Esophagus muscularis mucosa (tissue), 4 donors: ENCODE measurements at regions not wholly inside any gene's neighbourhood (a gene's known extent, or its start where the extent isn't known, plus 50 kb on each side); places are given as distances from the start of the nearest gene placed in this dataset.
"Not testable (repeated sequence)": the region's sequence is repeated elsewhere in the genome, so short reads cannot be mapped to it uniquely, and the experiment has no call there.

Source experiments
- DNase-seq: peaks from one replicate; pipeline ENCODE4 v3.0.0-alpha.2; 2017; ENCODE audit errors: extremely low spot score
- H3K27ac ChIP-seq, 4 donors: fragments of 200-600 bp; sonication (generic); replicated peaks in 1 of 4; 1 replicate in 3 of 4; 2 replicates in 1 of 4; pipeline ENCODE4 v1.5.1; 2016 to 2019; ENCODE audit warnings: mild to moderate bottlenecking in 1 of 4
- H3K27me3 ChIP-seq, 4 donors: fragments of 200-600 bp; sonication (generic); one replicate each; pipeline versions ENCODE4 v1.5.1 to v1.6.0; 2016 to 2019
- H3K36me3 ChIP-seq, 4 donors: fragments of 200-600 bp; sonication (generic); one replicate each; pipeline ENCODE4 v1.5.1; 2016 to 2019
- H3K4me1 ChIP-seq, 4 donors: fragments of 200-600 bp; sonication (generic); one replicate each; pipeline ENCODE4 v1.5.1; 2016 to 2019
- H3K4me3 ChIP-seq, 4 donors: fragments of 200-600 bp; sonication (generic); 1 replicate in 2 of 4; 2 replicates in 2 of 4; pipeline ENCODE4 v1.5.1; 2016 to 2019; ENCODE audit warnings: mild to moderate bottlenecking in 4 of 4, moderate library complexity in 1 of 4
- H3K9me3 ChIP-seq, 4 donors: fragments of 200-600 bp; sonication (generic); 1 replicate in 3 of 4; 2 replicates in 1 of 4; pipeline ENCODE4 v1.5.1; 2016 to 2019
- EP300 ChIP-seq: sonication (generic); formaldehyde crosslinking; IDR thresholded peaks from one replicate; pipeline ENCODE4 v1.6.1; 2017; ENCODE audit warnings: antibody characterized with exemption
- POLR2A ChIP-seq: fragments of 450-650 bp; IDR thresholded peaks from one replicate; pipeline ENCODE4 v1.6.1; 2017; ENCODE audit warnings: antibody characterized with exemption, moderate library complexity, mild to moderate bottlenecking, low read depth
- POLR2AphosphoS5 ChIP-seq, 2 donors: sonication (generic); formaldehyde crosslinking; IDR thresholded peaks; one replicate each; pipeline ENCODE4 v1.6.1; 2017; ENCODE audit warnings: antibody characterized with exemption in 2 of 2
- WGBS: methylation state at CpG from one replicate; pipeline ENCODE4 v1.1.5; 2018; 5-methylcytosine and 5-hydroxymethylcytosine counted together
- intact Hi-C: fragments of 100-400 bp; cut with DNase I; formaldehyde crosslinking; loops from one replicate; pipeline ENCODE4 v1.15.1; 2023
- TF ChIP-seq, protein P1 (sequence below), 3 experiments: fragments of 200-600 bp in 2 of 3; fragments of 450-650 bp in 1 of 3; sonication (generic) in 2 of 3; IDR thresholded peaks; one replicate each; pipeline ENCODE4 v1.5.1; 2017 to 2019; ENCODE audit warnings: antibody characterized with exemption in 3 of 3, mild to moderate bottlenecking in 2 of 3, moderate library complexity in 1 of 3

- intact Hi-C loops: no loop called here
- Histone ChIP-seq H3K4me1 (peaks cover 5 to 15% (median 12%) of the 10 kb centered on the region in 4 donors), H3K27me3 (peaks cover 0 to 66% (median 12%) of the 10 kb centered on the region in 4 donors), H3K27ac (no peak overlapping the region), H3K36me3 (no peaks in the 10 kb centered on the region), H3K9me3 (no peaks in the 10 kb centered on the region), H3K4me3 (no peak overlapping the region)
- TF ChIP-seq EP300: no peak
- no peak for TF ChIP-seq POLR2AphosphoS5 (IDR thresholded peaks at IDR 0.05)
- TF ChIP-seq POLR2A: no peak
- TF ChIP-seq, protein P1, sequence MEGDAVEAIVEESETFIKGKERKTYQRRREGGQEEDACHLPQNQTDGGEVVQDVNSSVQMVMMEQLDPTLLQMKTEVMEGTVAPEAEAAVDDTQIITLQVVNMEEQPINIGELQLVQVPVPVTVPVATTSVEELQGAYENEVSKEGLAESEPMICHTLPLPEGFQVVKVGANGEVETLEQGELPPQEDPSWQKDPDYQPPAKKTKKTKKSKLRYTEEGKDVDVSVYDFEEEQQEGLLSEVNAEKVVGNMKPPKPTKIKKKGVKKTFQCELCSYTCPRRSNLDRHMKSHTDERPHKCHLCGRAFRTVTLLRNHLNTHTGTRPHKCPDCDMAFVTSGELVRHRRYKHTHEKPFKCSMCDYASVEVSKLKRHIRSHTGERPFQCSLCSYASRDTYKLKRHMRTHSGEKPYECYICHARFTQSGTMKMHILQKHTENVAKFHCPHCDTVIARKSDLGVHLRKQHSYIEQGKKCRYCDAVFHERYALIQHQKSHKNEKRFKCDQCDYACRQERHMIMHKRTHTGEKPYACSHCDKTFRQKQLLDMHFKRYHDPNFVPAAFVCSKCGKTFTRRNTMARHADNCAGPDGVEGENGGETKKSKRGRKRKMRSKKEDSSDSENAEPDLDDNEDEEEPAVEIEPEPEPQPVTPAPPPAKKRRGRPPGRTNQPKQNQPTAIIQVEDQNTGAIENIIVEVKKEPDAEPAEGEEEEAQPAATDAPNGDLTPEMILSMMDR (IDR thresholded peaks at IDR 0.05): no peak
- 49% methylated on average over 20 of the region's 22 CpGs for WGBS
- no peak for DNase-seq
Observed at GRCh38 chr22:48485149-48486133, 1342.2 kb downstream of the BRD1 start.

- Histone ChIP-seq H3K27ac (no peak overlapping the region), H3K9me3 (no peaks in the 10 kb centered on the region), H3K4me1 (peaks cover 0 to 3% (median 1%) of the 10 kb centered on the region in 4 donors), H3K4me3 (no peak overlapping the region), H3K36me3 (no peaks in the 10 kb centered on the region), H3K27me3 (peaks cover 0 to 55% (median 3%) of the 10 kb centered on the region in 4 donors)
- intact Hi-C loops: no loop called here
- TF ChIP-seq, protein P1 (IDR thresholded peaks at IDR 0.05): no peak
- TF ChIP-seq POLR2AphosphoS5 (IDR thresholded peaks at IDR 0.05) (no peak), POLR2A (no peak)
- DNase-seq: no peak
- WGBS: 48% methylated on average over 12 of the region's 12 CpGs
Observed at GRCh38 chr22:48483764-48484528, 1343.7 kb downstream of the BRD1 start.

GRCh38 chr22:48482771-48483170 lies 1344.9 kb downstream of the BRD1 start:
- intact Hi-C loops: no loop called here
- no peak overlapping the region for H3K4me3 ChIP-seq
- no peak for DNase-seq
- H3K36me3 ChIP-seq: no peaks in the 10 kb centered on the region
- no peaks in the 10 kb centered on the region for H3K4me1 ChIP-seq
- H3K27me3 ChIP-seq: peaks cover 0 to 53% (median 0%) of the 10 kb centered on the region in 4 donors
- WGBS: 72% methylated on average over 2 of the region's 2 CpGs
- no peaks in the 10 kb centered on the region for H3K9me3 ChIP-seq
- no peak overlapping the region for H3K27ac ChIP-seq
- no peak for TF ChIP-seq EP300
- TF ChIP-seq, protein P1 (IDR thresholded peaks at IDR 0.05): no peak
- no peak for TF ChIP-seq POLR2A
- no peak for TF ChIP-seq POLR2AphosphoS5 (IDR thresholded peaks at IDR 0.05)

- H3K4me3 ChIP-seq, H3K27ac ChIP-seq, H3K36me3 ChIP-seq, H3K4me1 ChIP-seq, H3K9me3 ChIP-seq, DNase-seq, intact Hi-C loops: not testable (repeated sequence)
- 96% methylated on average over 11 of the region's 11 CpGs for WGBS
- peaks cover 0 to 49% (median 0%) of the 10 kb centered on the region in 4 donors for H3K27me3 ChIP-seq
Observed at GRCh38 chr22:48482198-48482597, 1345.5 kb downstream of the BRD1 start.

DNA sequence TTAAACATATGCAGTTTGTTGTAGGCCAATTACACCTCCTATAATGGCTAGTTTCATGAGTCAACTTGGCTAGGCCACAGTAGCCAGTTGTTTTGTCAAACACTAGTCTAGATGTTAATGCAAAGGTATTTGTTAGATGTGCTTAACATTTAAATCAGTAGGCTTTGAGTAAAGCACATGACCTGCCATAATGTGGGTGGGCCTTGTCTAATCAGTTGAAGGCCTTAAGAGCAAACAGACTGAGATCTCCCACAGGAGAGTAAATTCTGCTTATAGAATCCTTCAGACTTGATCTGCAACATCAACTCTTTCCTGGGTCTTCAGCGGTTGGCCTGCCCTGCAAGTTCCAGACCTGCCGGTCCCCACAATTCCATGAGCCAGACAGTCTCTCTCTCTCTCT lies 1345.9 kb downstream of the BRD1 start:
- Histone ChIP-seq H3K4me1 (no peaks in the 10 kb centered on the region), H3K27ac (no peak overlapping the region), H3K9me3 (no peaks in the 10 kb centered on the region), H3K27me3 (peaks cover 0 to 49% (median 0%) of the 10 kb centered on the region in 4 donors), H3K4me3 (no peak overlapping the region), H3K36me3 (no peaks in the 10 kb centered on the region)
- DNase-seq: no peak
- intact Hi-C loops: no loop called here
- 100% methylated on average over 2 of the region's 2 CpGs for WGBS
- TF ChIP-seq, protein P1 (IDR thresholded peaks at IDR 0.05): no peak
- TF ChIP-seq EP300 (no peak), POLR2AphosphoS5 (IDR thresholded peaks at IDR 0.05) (no peak), POLR2A (no peak)
